ENCODE measurements at regions not wholly inside any gene's neighbourhood (a gene's known extent, or its start where the extent isn't known, plus 50 kb on each side); places are given as distances from the start of the nearest gene placed in this dataset.

- no peak overlapping the region for H3K4me3 ChIP-seq
- no peaks in the 10 kb centered on the region for H3K9me3 ChIP-seq
- 79% methylated on average over 2 of the region's 2 CpGs for WGBS
- no peak for DNase-seq (ENCODE audit: extremely low spot score)
- intact Hi-C loops (cut with DNase I), result no loop called here
- TF ChIP-seq POLR2AphosphoS5 (IDR thresholded peaks at IDR 0.05) (no peak), POLR2A (IDR thresholded peaks at IDR 0.05; ENCODE audit: low read depth) (no peak), EP300 (IDR thresholded peaks at IDR 0.05) (no peak), CTCF (IDR thresholded peaks at IDR 0.05) (no peak)
- no peaks in the 10 kb centered on the region for H3K27me3 ChIP-seq
- H3K36me3 ChIP-seq, result no peaks in the 10 kb centered on the region
- H3K27ac ChIP-seq (replicated peaks in 1 of 4), result no peak overlapping the region
- peaks cover 0 to 11% (median 0%) of the 10 kb centered on the region in 4 donors for H3K4me1 ChIP-seq
Observed at GRCh38 chr7:113787106-113787505, 131.7 kb downstream of the PPP1R3A start.

GRCh38 chr7:113784956-113785355 is 133.9 kb downstream of the PPP1R3A start:
- Histone ChIP-seq H3K27ac (replicated peaks in 1 of 4) (no peak overlapping the region), H3K36me3 (no peaks in the 10 kb centered on the region), H3K4me3 (no peak overlapping the region), H3K9me3 (no peaks in the 10 kb centered on the region), H3K27me3 (no peaks in the 10 kb centered on the region), H3K4me1 (peaks cover 0 to 11% (median 0%) of the 10 kb centered on the region in 4 donors)
- DNase-seq (ENCODE audit: extremely low spot score), result no peak
- intact Hi-C loops (cut with DNase I), result no loop called here
- 81% methylated on average over 3 of the region's 3 CpGs for WGBS
- TF ChIP-seq POLR2A (IDR thresholded peaks at IDR 0.05; ENCODE audit: low read depth) (no peak), EP300 (IDR thresholded peaks at IDR 0.05) (no peak), POLR2AphosphoS5 (IDR thresholded peaks at IDR 0.05) (no peak), CTCF (IDR thresholded peaks at IDR 0.05) (no peak)

- 54% methylated on average over 2 of the region's 2 CpGs for WGBS
- TF ChIP-seq POLR2A (IDR thresholded peaks at IDR 0.05; ENCODE audit: low read depth), result no peak
- no peak for TF ChIP-seq CTCF (IDR thresholded peaks at IDR 0.05)
- TF ChIP-seq EP300 (IDR thresholded peaks at IDR 0.05), result no peak
- no peak for TF ChIP-seq POLR2AphosphoS5 (IDR thresholded peaks at IDR 0.05)
- H3K27me3 ChIP-seq, result no peaks in the 10 kb centered on the region
- no peaks in the 10 kb centered on the region for H3K36me3 ChIP-seq
- no peak overlapping the region for H3K4me3 ChIP-seq
- peaks cover 0 to 11% (median 0%) of the 10 kb centered on the region in 4 donors for H3K4me1 ChIP-seq
- no peak overlapping the region for H3K27ac ChIP-seq (replicated peaks in 1 of 4)
- intact Hi-C loops (cut with DNase I), result no loop called here
- no peaks in the 10 kb centered on the region for H3K9me3 ChIP-seq
- DNase-seq (ENCODE audit: extremely low spot score), result no peak
Observed at GRCh38 chr7:113784316-113784715, 134.5 kb downstream of the PPP1R3A start.

GRCh38 chr7:113783403-113783802 is 135.4 kb downstream of the PPP1R3A start:
- Histone ChIP-seq H3K27ac (replicated peaks in 1 of 4) (no peak overlapping the region), H3K4me3 (no peak overlapping the region), H3K27me3 (no peaks in the 10 kb centered on the region), H3K9me3 (no peaks in the 10 kb centered on the region), H3K4me1 (peaks cover 0 to 11% (median 0%) of the 10 kb centered on the region in 4 donors), H3K36me3 (no peaks in the 10 kb centered on the region)
- intact Hi-C loops (cut with DNase I), result no loop called here
- DNase-seq (ENCODE audit: extremely low spot score), result no peak
- TF ChIP-seq POLR2AphosphoS5 (IDR thresholded peaks at IDR 0.05) (no peak), EP300 (IDR thresholded peaks at IDR 0.05) (no peak), CTCF (IDR thresholded peaks at IDR 0.05) (no peak), POLR2A (IDR thresholded peaks at IDR 0.05; ENCODE audit: low read depth) (no peak)
- WGBS, result 92% methylated on average over 4 of the region's 4 CpGs

- no peak for TF ChIP-seq CTCF (IDR thresholded peaks at IDR 0.05)
- no peak for TF ChIP-seq EP300 (IDR thresholded peaks at IDR 0.05)
- TF ChIP-seq POLR2AphosphoS5 (IDR thresholded peaks at IDR 0.05), result no peak
- TF ChIP-seq POLR2A (IDR thresholded peaks at IDR 0.05; ENCODE audit: low read depth), result no peak
- Histone ChIP-seq H3K27me3 (no peaks in the 10 kb centered on the region), H3K9me3 (no peaks in the 10 kb centered on the region), H3K4me1 (peaks cover 0 to 17% (median 9%) of the 10 kb centered on the region in 4 donors), H3K36me3 (no peaks in the 10 kb centered on the region), H3K27ac (replicated peaks in 1 of 4) (no peak overlapping the region), H3K4me3 (no peak overlapping the region)
- intact Hi-C loops (cut with DNase I), result no loop called here
- no peak for DNase-seq (ENCODE audit: extremely low spot score)
- WGBS, result 96% methylated on average over 1 of the region's 1 CpG
Observed at GRCh38 chr7:113775804-113776203, 143.0 kb downstream of the PPP1R3A start.

Data from esophagus muscularis mucosa (tissue), 4 donors.